ENCODE measurements at regions not wholly inside any gene's neighbourhood (a gene's known extent, or its start where the extent isn't known, plus 50 kb on each side); places are given as distances from the start of the nearest gene placed in this dataset.

DNA sequence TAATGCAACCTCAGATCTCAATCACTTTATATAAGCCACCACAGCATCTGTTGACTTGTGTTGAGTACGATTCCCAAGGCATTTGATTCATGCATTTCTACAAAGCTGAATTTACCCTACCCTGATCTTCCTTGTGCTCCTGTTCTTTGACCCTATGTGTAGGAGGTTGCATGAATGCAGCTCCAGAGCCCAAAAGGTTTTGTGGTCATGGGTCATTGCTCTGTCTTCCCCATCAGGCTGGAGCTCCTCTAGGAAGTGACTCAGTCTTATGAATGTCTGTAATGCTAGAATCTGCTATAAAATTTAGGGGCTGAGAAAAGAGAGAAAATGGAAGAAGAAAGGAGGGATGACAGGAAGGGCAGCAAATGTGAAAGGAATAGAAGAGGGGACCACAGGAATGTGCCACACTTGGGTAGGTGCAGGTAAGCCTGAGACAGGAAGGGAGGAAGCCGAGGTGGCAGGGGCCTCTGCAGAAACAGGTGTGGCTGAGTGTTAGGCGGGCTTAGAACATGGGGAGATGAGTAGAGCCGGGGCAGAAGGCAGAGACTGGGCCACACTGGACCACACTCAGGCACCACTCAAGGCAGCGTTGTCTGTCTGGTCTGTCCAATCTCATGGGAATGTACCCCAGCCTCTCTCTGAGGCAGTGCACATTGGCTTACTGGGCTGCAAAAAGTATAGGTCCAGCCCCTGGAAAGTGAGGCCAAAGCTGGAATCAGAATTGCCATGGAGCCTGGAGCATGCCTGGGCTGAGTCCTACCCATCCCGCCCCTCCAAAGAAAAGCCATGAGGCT is 334.1 kb downstream of the BCL11B start:
- POLR2A ChIA-PET, result no interaction called here
- DNase-seq, result no peak
- no peak overlapping the region for H3K27ac Mint-ChIP-seq

GRCh38 chr14:98940693-98941437 is 331.1 kb downstream of the BCL11B start:
- ChIA-PET CTCF (no interaction called here), POLR2A (no interaction called here)
- Mint-ChIP-seq H3K36me3 (ENCODE audit: low read depth) (no peaks in the 10 kb centered on the region), H3K4me1 (no peaks in the 10 kb centered on the region), H3K27ac (no peak overlapping the region), H3K27me3 (no peaks in the 10 kb centered on the region), H3K9me3 (no peaks in the 10 kb centered on the region), H3K4me3 (no peak overlapping the region)
- ATAC-seq (ENCODE audit: low read depth) (no peak), DNase-seq (no peak)
- TF ChIP-seq, protein P1, sequence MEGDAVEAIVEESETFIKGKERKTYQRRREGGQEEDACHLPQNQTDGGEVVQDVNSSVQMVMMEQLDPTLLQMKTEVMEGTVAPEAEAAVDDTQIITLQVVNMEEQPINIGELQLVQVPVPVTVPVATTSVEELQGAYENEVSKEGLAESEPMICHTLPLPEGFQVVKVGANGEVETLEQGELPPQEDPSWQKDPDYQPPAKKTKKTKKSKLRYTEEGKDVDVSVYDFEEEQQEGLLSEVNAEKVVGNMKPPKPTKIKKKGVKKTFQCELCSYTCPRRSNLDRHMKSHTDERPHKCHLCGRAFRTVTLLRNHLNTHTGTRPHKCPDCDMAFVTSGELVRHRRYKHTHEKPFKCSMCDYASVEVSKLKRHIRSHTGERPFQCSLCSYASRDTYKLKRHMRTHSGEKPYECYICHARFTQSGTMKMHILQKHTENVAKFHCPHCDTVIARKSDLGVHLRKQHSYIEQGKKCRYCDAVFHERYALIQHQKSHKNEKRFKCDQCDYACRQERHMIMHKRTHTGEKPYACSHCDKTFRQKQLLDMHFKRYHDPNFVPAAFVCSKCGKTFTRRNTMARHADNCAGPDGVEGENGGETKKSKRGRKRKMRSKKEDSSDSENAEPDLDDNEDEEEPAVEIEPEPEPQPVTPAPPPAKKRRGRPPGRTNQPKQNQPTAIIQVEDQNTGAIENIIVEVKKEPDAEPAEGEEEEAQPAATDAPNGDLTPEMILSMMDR (IDR thresholded peaks at IDR 0.05), result no peak
- intact Hi-C loops (cut with micrococcal nuclease), result no loop called here

More for the DNA sequence above, 334.1 kb downstream of the BCL11B start:
- no peak overlapping the region for H3K4me3 Mint-ChIP-seq
- H3K36me3 Mint-ChIP-seq (ENCODE audit: low read depth), result no peaks in the 10 kb centered on the region
- no peaks in the 10 kb centered on the region for H3K4me1 Mint-ChIP-seq
- ATAC-seq (ENCODE audit: low read depth), result no peak
- TF ChIP-seq, protein P1 (IDR thresholded peaks at IDR 0.05), result no peak
- no peaks in the 10 kb centered on the region for H3K27me3 Mint-ChIP-seq
- CTCF ChIA-PET, result no interaction called here
- no peaks in the 10 kb centered on the region for H3K9me3 Mint-ChIP-seq
- intact Hi-C loops (cut with micrococcal nuclease), result no loop called here

- H3K27ac Mint-ChIP-seq, result no peak overlapping the region
- peaks cover 3% of the 10 kb centered on the region for H3K9me3 Mint-ChIP-seq
- no peaks in the 10 kb centered on the region for H3K4me1 Mint-ChIP-seq
- no peak overlapping the region for H3K4me3 Mint-ChIP-seq
- CTCF ChIA-PET, result no interaction called here
- POLR2A ChIA-PET, result no interaction called here
- no peaks in the 10 kb centered on the region for H3K27me3 Mint-ChIP-seq
- DNase-seq (no peak), ATAC-seq (ENCODE audit: low read depth) (no peak)
- TF ChIP-seq, protein P1 (IDR thresholded peaks at IDR 0.05), result no peak
- no peaks in the 10 kb centered on the region for H3K36me3 Mint-ChIP-seq (ENCODE audit: low read depth)
- intact Hi-C loops (cut with micrococcal nuclease), result no loop called here
These were observed 330.5 kb downstream of the BCL11B start for GRCh38 chr14:98941481-98941880.

- no peak overlapping the region for H3K4me3 Mint-ChIP-seq
- DNase-seq (no peak), ATAC-seq (ENCODE audit: low read depth) (no peak)
- no peaks in the 10 kb centered on the region for H3K36me3 Mint-ChIP-seq (ENCODE audit: low read depth)
- no peaks in the 10 kb centered on the region for H3K4me1 Mint-ChIP-seq
- H3K9me3 Mint-ChIP-seq, result peaks cover 6% of the 10 kb centered on the region
- TF ChIP-seq, protein P1 (IDR thresholded peaks at IDR 0.05), result no peak
- no peaks in the 10 kb centered on the region for H3K27me3 Mint-ChIP-seq
- intact Hi-C loops (cut with micrococcal nuclease), result no loop called here
- ChIA-PET POLR2A (no interaction called here), CTCF (no interaction called here)
- H3K27ac Mint-ChIP-seq, result no peak overlapping the region
These were observed 328.1 kb downstream of the BCL11B start for GRCh38 chr14:98943907-98944306.

GRCh38 chr14:98944989-98945388 is 327.0 kb downstream of the BCL11B start:
- Mint-ChIP-seq H3K9me3 (peaks cover 6% of the 10 kb centered on the region), H3K4me3 (no peak overlapping the region), H3K27ac (no peak overlapping the region), H3K4me1 (no peaks in the 10 kb centered on the region), H3K36me3 (ENCODE audit: low read depth) (no peaks in the 10 kb centered on the region), H3K27me3 (no peaks in the 10 kb centered on the region)
- no peak for DNase-seq
- intact Hi-C loops (cut with micrococcal nuclease), result no loop called here
- POLR2A ChIA-PET, result no interaction called here
- TF ChIP-seq, protein P1 (IDR thresholded peaks at IDR 0.05), result no peak
- CTCF ChIA-PET, result no interaction called here
- no peak for ATAC-seq (ENCODE audit: low read depth)

All from activated B cell treated with CpG ODN at 0.5 μM for 24 hours (primary cell).